Endothelial cell (in vitro differentiated cells): ENCODE measurements at regions not wholly inside any gene's neighbourhood (a gene's known extent, or its start where the extent isn't known, plus 50 kb on each side); places are given as distances from the start of the nearest gene placed in this dataset.

ENCODE experiments used
- DNase-seq: peaks from one replicate; pipeline ENCODE4 v3.0.0; 2021; ENCODE audit warnings: low spot score
- H3K27ac Mint-ChIP-seq: one replicate; pipeline ENCODE4 v1.8.0; 2021; ENCODE audit warnings: mixed read lengths, inconsistent platforms; ENCODE audit not compliant: unreplicated experiment
- H3K27me3 Mint-ChIP-seq: one replicate; pipeline ENCODE4 v1.8.0; 2021; ENCODE audit warnings: mild to moderate bottlenecking, moderate library complexity, mixed read lengths, inconsistent platforms; ENCODE audit not compliant: unreplicated experiment
- H3K36me3 Mint-ChIP-seq: one replicate; pipeline ENCODE4 v1.8.0; 2021; ENCODE audit warnings: mild to moderate bottlenecking, low read depth, mixed read lengths, inconsistent platforms; ENCODE audit not compliant: unreplicated experiment
- H3K4me1 Mint-ChIP-seq: one replicate; pipeline ENCODE4 v1.8.0; 2021; ENCODE audit warnings: mild to moderate bottlenecking, mixed read lengths, inconsistent platforms; ENCODE audit not compliant: unreplicated experiment
- H3K4me3 Mint-ChIP-seq: one replicate; pipeline ENCODE4 v1.8.0; 2021; ENCODE audit warnings: mild to moderate bottlenecking, mixed read lengths, inconsistent platforms; ENCODE audit not compliant: unreplicated experiment
- H3K9me3 Mint-ChIP-seq: one replicate; pipeline ENCODE4 v1.8.0; 2021; ENCODE audit warnings: mixed read lengths, inconsistent platforms; ENCODE audit not compliant: unreplicated experiment
- CTCF ChIP-seq: fragments of 200-600 bp; sonication (generic); IDR thresholded peaks from one replicate; pipeline ENCODE4 v1.5.0; 2021; ENCODE audit warnings: antibody characterized with exemption; ENCODE audit not compliant: unreplicated experiment

- DNase-seq: no peak
- TF ChIP-seq CTCF: no peak
- Mint-ChIP-seq H3K9me3 (no peaks in the 10 kb centered on the region), H3K4me1 (peaks cover 19% of the 10 kb centered on the region), H3K4me3 (no peak overlapping the region), H3K27ac (no peak overlapping the region), H3K27me3 (no peaks in the 10 kb centered on the region), H3K36me3 (no peaks in the 10 kb centered on the region)
Observed at GRCh38 chr20:52805843-52806242, 166.3 kb upstream of the TSHZ2 start.

- no peak overlapping the region for H3K4me3 Mint-ChIP-seq
- H3K27me3 Mint-ChIP-seq: no peaks in the 10 kb centered on the region
- no peak for DNase-seq
- H3K27ac Mint-ChIP-seq: no peak overlapping the region
- no peaks in the 10 kb centered on the region for H3K9me3 Mint-ChIP-seq
- H3K36me3 Mint-ChIP-seq: no peaks in the 10 kb centered on the region
- H3K4me1 Mint-ChIP-seq: peaks cover 13% of the 10 kb centered on the region
- no peak for TF ChIP-seq CTCF
Observed at GRCh38 chr20:52805296-52805571, 166.9 kb upstream of the TSHZ2 start.

GRCh38 chr20:52804497-52805295, 167.5 kb upstream of the TSHZ2 start:
- H3K4me3 Mint-ChIP-seq: no peak overlapping the region
- DNase-seq: no peak
- TF ChIP-seq CTCF: no peak
- no peaks in the 10 kb centered on the region for H3K9me3 Mint-ChIP-seq
- H3K4me1 Mint-ChIP-seq: peaks cover 12% of the 10 kb centered on the region
- H3K36me3 Mint-ChIP-seq: no peaks in the 10 kb centered on the region
- H3K27me3 Mint-ChIP-seq: no peaks in the 10 kb centered on the region
- no peak overlapping the region for H3K27ac Mint-ChIP-seq

- Mint-ChIP-seq H3K36me3 (no peaks in the 10 kb centered on the region), H3K4me1 (no peaks in the 10 kb centered on the region)
- no peak for TF ChIP-seq CTCF
Observed at GRCh38 chr20:52801628-52802006, 170.5 kb upstream of the TSHZ2 start.

GRCh38 chr20:52800734-52801627, 171.2 kb upstream of the TSHZ2 start:
- no peak overlapping the region for H3K4me3 Mint-ChIP-seq
- TF ChIP-seq CTCF: no peak
- no peaks in the 10 kb centered on the region for H3K27me3 Mint-ChIP-seq
- H3K4me1 Mint-ChIP-seq: no peaks in the 10 kb centered on the region
- H3K27ac Mint-ChIP-seq: no peak overlapping the region
- H3K36me3 Mint-ChIP-seq: no peaks in the 10 kb centered on the region
- no peak for DNase-seq
- no peaks in the 10 kb centered on the region for H3K9me3 Mint-ChIP-seq

More at GRCh38 chr20:52801628-52802006, 170.5 kb upstream of the TSHZ2 start:
- no peak for DNase-seq
- Mint-ChIP-seq H3K27ac (no peak overlapping the region), H3K4me3 (no peak overlapping the region), H3K27me3 (no peaks in the 10 kb centered on the region), H3K9me3 (no peaks in the 10 kb centered on the region)
